Vagina (tissue), 2 donors: ENCODE measurements at regions not wholly inside any gene's neighbourhood (a gene's known extent, or its start where the extent isn't known, plus 50 kb on each side); places are given as distances from the start of the nearest gene placed in this dataset.

Source experiments
- DNase-seq, 2 donors: peaks; one replicate each; pipeline ENCODE4 v3.0.0-alpha.2; 2017; ENCODE audit errors: extremely low spot score in 2 of 2
- H3K27ac ChIP-seq: fragments of 200-600 bp; sonication (generic); one replicate; pipeline ENCODE4 v1.5.1; 2019
- H3K27me3 ChIP-seq: fragments of 200-600 bp; sonication (generic); one replicate; pipeline ENCODE4 v1.5.1; 2019
- H3K36me3 ChIP-seq, 2 donors: fragments of 200-600 bp; sonication (generic); one replicate each; pipeline ENCODE4 v1.5.1; 2017 to 2019
- H3K4me1 ChIP-seq: fragments of 200-600 bp; sonication (generic); one replicate; pipeline ENCODE4 v1.5.1; 2019
- H3K4me3 ChIP-seq, 2 donors: fragments of 200-600 bp; sonication (generic); 1 replicate in 1 of 2; 2 replicates in 1 of 2; pipeline ENCODE4 v1.5.1; 2016 to 2019
- H3K9me3 ChIP-seq: fragments of 200-600 bp; sonication (generic); one replicate; pipeline ENCODE4 v1.5.1; 2019
- POLR2A ChIP-seq, 2 donors: fragments of 450-650 bp; IDR thresholded peaks; one replicate each; pipeline ENCODE4 v1.6.1; 2017; ENCODE audit warnings: antibody characterized with exemption in 2 of 2, mild to moderate bottlenecking in 2 of 2, moderate library complexity in 2 of 2
- POLR2AphosphoS5 ChIP-seq, 2 donors: sonication (generic); formaldehyde crosslinking; IDR thresholded peaks; one replicate each; pipeline ENCODE4 v1.9.0; 2017; ENCODE audit warnings: antibody characterized with exemption in 2 of 2, mild to moderate bottlenecking in 2 of 2, low read depth in 1 of 2; ENCODE audit not compliant: insufficient read depth in 1 of 2
- intact Hi-C: fragments of 100-400 bp; cut with DNase I; formaldehyde crosslinking; loops from one replicate; pipeline ENCODE4 v1.15.1; 2023
- TF ChIP-seq, protein P1 (sequence below), 3 experiments: fragments of 450-650 bp in 2 of 3; fragments of 200-600 bp in 1 of 3; sonication (generic) in 1 of 3; IDR thresholded peaks; one replicate each; pipeline ENCODE4 v1.5.1; 2017 to 2019; ENCODE audit warnings: antibody characterized with exemption in 3 of 3, mild to moderate bottlenecking in 2 of 3, moderate library complexity in 2 of 3

DNA sequence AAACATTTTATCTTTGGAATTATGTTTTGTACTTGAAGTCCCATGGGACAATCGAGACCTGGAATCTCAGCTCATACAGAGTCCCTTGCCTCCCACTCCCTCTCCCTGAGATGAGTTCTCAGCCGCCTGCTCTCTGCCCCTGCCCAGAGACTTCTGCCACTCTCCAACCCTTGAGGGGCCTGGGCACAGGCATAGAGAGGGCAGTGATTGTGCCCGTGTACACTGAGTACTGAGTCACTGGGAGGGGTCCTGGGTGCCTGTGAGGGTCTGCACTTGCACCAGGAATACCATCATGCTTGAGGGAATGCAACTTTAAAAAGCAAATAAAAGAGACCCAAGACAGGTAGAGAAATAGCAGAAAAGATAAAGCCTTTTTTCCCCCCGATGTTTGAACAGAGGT lies 453.8 kb upstream of the HS3ST5 start:
- Histone ChIP-seq H3K9me3 (no peaks in the 10 kb centered on the region), H3K4me3 (no peak overlapping the region), H3K27me3 (no peaks in the 10 kb centered on the region), H3K36me3 (no peaks in the 10 kb centered on the region), H3K4me1 (no peaks in the 10 kb centered on the region), H3K27ac (no peak overlapping the region)
- no peak for DNase-seq
- intact Hi-C loops: no loop called here
- TF ChIP-seq POLR2AphosphoS5 (IDR thresholded peaks at IDR 0.05; ENCODE audit: insufficient read depth in 1 of 2, low read depth in 1 of 2) (no peak), POLR2A (IDR thresholded peaks at IDR 0.05) (no peak)
- TF ChIP-seq, protein P1, sequence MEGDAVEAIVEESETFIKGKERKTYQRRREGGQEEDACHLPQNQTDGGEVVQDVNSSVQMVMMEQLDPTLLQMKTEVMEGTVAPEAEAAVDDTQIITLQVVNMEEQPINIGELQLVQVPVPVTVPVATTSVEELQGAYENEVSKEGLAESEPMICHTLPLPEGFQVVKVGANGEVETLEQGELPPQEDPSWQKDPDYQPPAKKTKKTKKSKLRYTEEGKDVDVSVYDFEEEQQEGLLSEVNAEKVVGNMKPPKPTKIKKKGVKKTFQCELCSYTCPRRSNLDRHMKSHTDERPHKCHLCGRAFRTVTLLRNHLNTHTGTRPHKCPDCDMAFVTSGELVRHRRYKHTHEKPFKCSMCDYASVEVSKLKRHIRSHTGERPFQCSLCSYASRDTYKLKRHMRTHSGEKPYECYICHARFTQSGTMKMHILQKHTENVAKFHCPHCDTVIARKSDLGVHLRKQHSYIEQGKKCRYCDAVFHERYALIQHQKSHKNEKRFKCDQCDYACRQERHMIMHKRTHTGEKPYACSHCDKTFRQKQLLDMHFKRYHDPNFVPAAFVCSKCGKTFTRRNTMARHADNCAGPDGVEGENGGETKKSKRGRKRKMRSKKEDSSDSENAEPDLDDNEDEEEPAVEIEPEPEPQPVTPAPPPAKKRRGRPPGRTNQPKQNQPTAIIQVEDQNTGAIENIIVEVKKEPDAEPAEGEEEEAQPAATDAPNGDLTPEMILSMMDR (IDR thresholded peaks at IDR 0.05): no peak

DNA sequence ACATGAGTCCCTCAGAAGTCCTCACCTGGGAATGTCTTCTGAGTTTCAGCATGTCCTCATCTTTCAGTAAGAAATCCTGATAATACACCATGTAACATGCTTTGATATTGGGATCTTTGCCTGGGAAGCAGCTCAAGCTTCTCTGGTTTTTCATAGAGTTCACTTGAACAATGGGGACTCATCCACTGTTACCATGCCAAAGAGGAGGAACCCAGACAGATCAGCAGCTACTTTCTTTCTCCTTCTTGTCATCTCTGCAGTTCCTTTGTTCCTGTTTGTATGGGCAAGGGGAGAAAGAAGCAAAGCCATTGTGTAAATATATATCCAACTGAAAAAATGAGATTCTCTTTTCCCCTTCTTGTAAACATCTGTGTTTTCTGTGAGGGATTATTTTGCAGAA lies 450.6 kb upstream of the HS3ST5 start:
- no peak for DNase-seq
- Histone ChIP-seq H3K27me3 (no peaks in the 10 kb centered on the region), H3K36me3 (no peaks in the 10 kb centered on the region), H3K27ac (no peak overlapping the region), H3K4me1 (no peaks in the 10 kb centered on the region), H3K9me3 (no peaks in the 10 kb centered on the region), H3K4me3 (no peak overlapping the region)
- intact Hi-C loops: no loop called here
- TF ChIP-seq, protein P1 (IDR thresholded peaks at IDR 0.05): no peak
- TF ChIP-seq POLR2A (IDR thresholded peaks at IDR 0.05) (no peak), POLR2AphosphoS5 (IDR thresholded peaks at IDR 0.05; ENCODE audit: insufficient read depth in 1 of 2, low read depth in 1 of 2) (no peak)

DNA sequence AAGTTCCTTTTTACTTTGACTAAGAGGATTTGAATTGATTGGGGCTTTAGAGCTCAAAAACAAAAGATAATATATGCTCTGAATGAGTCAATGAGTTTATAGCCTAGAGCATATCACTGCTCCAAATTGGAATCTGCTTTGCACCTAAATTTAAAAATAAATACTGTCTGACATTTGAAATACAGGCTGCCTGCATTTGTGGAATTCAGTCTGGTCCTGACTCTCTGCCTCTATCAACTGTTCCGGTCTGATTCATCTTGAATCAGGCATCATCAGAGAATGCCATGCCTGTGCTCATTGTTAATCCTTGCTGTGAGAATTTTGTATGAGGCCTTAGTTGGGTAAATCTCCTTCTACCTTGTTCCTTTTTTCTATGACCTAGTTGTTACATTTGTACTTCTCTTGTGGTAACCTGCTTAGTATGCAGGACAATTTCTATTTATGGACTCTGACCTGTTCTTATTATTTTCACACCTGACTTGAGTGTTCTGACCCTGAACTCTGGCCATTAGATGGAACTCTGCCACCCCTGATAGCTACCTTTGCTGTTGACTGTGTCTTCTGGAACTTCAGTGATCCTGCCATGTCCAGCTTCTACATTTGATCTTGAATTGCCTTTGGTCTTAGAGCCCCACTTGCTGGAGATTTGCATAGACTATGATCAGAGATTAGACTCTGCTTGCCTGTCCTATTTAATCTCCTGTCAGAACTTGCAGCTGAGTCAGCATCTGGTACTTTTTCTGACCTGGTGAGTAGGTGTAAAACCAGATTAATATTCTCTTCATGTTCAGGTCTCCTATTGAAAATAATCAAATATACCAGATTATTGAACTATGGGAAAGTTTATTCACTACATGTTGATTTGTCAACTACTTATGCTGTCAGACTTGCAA lies 442.7 kb upstream of the HS3ST5 start:
- no peak overlapping the region for H3K27ac ChIP-seq
- H3K9me3 ChIP-seq: no peaks in the 10 kb centered on the region
- H3K4me1 ChIP-seq: no peaks in the 10 kb centered on the region
- no peaks in the 10 kb centered on the region for H3K36me3 ChIP-seq
- intact Hi-C loops: no loop called here
- no peaks in the 10 kb centered on the region for H3K27me3 ChIP-seq
- no peak for DNase-seq
- TF ChIP-seq POLR2A (IDR thresholded peaks at IDR 0.05) (no peak), POLR2AphosphoS5 (IDR thresholded peaks at IDR 0.05; ENCODE audit: insufficient read depth in 1 of 2, low read depth in 1 of 2) (no peak)
- TF ChIP-seq, protein P1 (IDR thresholded peaks at IDR 0.05): no peak
- no peak overlapping the region for H3K4me3 ChIP-seq

DNA sequence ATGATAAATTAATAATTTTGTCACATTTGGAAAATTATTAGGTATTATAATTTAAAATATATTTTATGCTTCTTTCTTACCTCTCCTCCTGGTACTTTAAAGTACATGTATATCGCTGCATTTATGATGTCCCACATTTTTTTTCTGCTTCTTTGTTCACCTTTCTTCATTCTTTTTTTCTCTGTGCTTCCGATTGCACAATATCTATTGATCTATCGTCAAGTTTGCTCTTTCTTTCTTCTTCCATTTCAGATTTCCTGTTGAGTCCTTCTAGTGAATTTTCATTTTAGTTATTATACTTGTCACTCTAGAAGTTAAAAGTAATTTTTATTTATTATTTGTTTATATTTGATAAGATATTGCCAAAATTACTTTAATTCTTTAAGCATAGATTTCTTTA lies 441.0 kb upstream of the HS3ST5 start:
- no peak for DNase-seq
- no peak for TF ChIP-seq POLR2A (IDR thresholded peaks at IDR 0.05)
- no peak for TF ChIP-seq POLR2AphosphoS5 (IDR thresholded peaks at IDR 0.05; ENCODE audit: insufficient read depth in 1 of 2, low read depth in 1 of 2)
- TF ChIP-seq, protein P1 (IDR thresholded peaks at IDR 0.05): no peak
- Histone ChIP-seq H3K4me3 (no peak overlapping the region), H3K36me3 (no peaks in the 10 kb centered on the region), H3K4me1 (no peaks in the 10 kb centered on the region), H3K27me3 (no peaks in the 10 kb centered on the region), H3K9me3 (no peaks in the 10 kb centered on the region), H3K27ac (no peak overlapping the region)
- intact Hi-C loops: no loop called here

DNA sequence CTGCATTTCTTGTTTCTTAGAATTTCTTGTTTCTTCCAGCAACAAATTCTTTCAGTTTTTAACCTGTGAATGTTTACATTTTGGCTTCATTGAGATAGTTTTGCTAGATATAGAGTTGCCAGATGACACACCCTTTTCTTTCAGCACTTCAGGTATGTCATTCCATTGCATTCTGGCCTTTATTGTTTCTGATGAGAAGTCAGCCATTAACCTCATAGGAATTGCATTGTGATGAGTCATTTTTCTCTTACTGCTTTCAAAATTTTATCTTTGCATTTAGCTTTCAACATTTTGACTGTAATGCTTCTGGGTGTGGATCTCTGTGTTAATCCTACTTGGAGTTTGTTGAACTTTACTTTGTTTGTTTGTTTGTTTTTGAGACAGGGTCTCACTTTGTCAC lies 440.3 kb upstream of the HS3ST5 start:
- H3K4me1 ChIP-seq: no peaks in the 10 kb centered on the region
- no peak overlapping the region for H3K4me3 ChIP-seq
- intact Hi-C loops: no loop called here
- TF ChIP-seq POLR2AphosphoS5 (IDR thresholded peaks at IDR 0.05; ENCODE audit: insufficient read depth in 1 of 2, low read depth in 1 of 2): no peak
- TF ChIP-seq, protein P1 (IDR thresholded peaks at IDR 0.05): no peak
- H3K27me3 ChIP-seq: no peaks in the 10 kb centered on the region
- no peaks in the 10 kb centered on the region for H3K36me3 ChIP-seq
- H3K9me3 ChIP-seq: no peaks in the 10 kb centered on the region
- no peak for DNase-seq
- no peak overlapping the region for H3K27ac ChIP-seq
